Stomach (tissue), 4 donors: ENCODE measurements at regions not wholly inside any gene's neighbourhood (a gene's known extent, or its start where the extent isn't known, plus 50 kb on each side); places are given as distances from the start of the nearest gene placed in this dataset.

Experiments used
- EP300 ChIP-seq: sonication (generic); formaldehyde crosslinking; IDR thresholded peaks from one replicate; pipeline ENCODE4 v1.6.1; 2017; ENCODE audit warnings: antibody characterized with exemption
- POLR2A ChIP-seq, 4 donors: fragments of 450-650 bp; IDR thresholded peaks; one replicate each; pipeline ENCODE4 v1.6.1; 2016; ENCODE audit warnings: antibody characterized with exemption in 4 of 4, control low read depth in 2 of 4, mild to moderate bottlenecking in 1 of 4, moderate library complexity in 1 of 4
- POLR2AphosphoS5 ChIP-seq, 3 donors: sonication (generic); formaldehyde crosslinking; IDR thresholded peaks; one replicate each; pipeline ENCODE4 v1.6.1; 2016; ENCODE audit warnings: antibody characterized with exemption in 3 of 3
- TF ChIP-seq, protein P1 (sequence below), 7 experiments: fragments of 450-650 bp in 4 of 7; fragments of 200-600 bp in 3 of 7; sonication (generic) in 3 of 7; IDR thresholded peaks; one replicate each; pipeline ENCODE4 v1.5.1; 2016 to 2019; ENCODE audit warnings: antibody characterized with exemption in 7 of 7, control low read depth in 2 of 7, mild to moderate bottlenecking in 1 of 7

GRCh38 chr18:46407486-46408166 is 249.4 kb downstream of the LOXHD1 start:
- TF ChIP-seq, protein P1, sequence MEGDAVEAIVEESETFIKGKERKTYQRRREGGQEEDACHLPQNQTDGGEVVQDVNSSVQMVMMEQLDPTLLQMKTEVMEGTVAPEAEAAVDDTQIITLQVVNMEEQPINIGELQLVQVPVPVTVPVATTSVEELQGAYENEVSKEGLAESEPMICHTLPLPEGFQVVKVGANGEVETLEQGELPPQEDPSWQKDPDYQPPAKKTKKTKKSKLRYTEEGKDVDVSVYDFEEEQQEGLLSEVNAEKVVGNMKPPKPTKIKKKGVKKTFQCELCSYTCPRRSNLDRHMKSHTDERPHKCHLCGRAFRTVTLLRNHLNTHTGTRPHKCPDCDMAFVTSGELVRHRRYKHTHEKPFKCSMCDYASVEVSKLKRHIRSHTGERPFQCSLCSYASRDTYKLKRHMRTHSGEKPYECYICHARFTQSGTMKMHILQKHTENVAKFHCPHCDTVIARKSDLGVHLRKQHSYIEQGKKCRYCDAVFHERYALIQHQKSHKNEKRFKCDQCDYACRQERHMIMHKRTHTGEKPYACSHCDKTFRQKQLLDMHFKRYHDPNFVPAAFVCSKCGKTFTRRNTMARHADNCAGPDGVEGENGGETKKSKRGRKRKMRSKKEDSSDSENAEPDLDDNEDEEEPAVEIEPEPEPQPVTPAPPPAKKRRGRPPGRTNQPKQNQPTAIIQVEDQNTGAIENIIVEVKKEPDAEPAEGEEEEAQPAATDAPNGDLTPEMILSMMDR (IDR thresholded peaks at IDR 0.05), result no peak
- no peak for TF ChIP-seq POLR2A (IDR thresholded peaks at IDR 0.05)
- TF ChIP-seq EP300, result no peak
- TF ChIP-seq POLR2AphosphoS5 (IDR thresholded peaks at IDR 0.05), result peak in 1 of 3 donors; percentile 25
